Endodermal cell (in vitro differentiated cells): ENCODE measurements at regions not wholly inside any gene's neighbourhood (a gene's known extent, or its start where the extent isn't known, plus 50 kb on each side); places are given as distances from the start of the nearest gene placed in this dataset.

ENCODE experiments used
- DNase-seq: peaks from one replicate; pipeline ENCODE4 v3.0.0-alpha.2; 2017
- H3K27ac ChIP-seq: 2 replicates; pipeline ENCODE4 v1.5.1; 2013; ENCODE audit warnings: mild to moderate bottlenecking, low read depth, low read length, moderate library complexity
- H3K27me3 ChIP-seq: 2 replicates; pipeline ENCODE4 v1.6.1; 2013; ENCODE audit warnings: mild to moderate bottlenecking, low read length, moderate library complexity; ENCODE audit not compliant: insufficient read depth, control insufficient read depth, poor library complexity, severe bottlenecking
- H3K36me3 ChIP-seq: 2 replicates; pipeline ENCODE4 v1.7.0; 2013; ENCODE audit warnings: mild to moderate bottlenecking, low read length, moderate library complexity; ENCODE audit not compliant: control insufficient read depth, insufficient read depth
- H3K4me1 ChIP-seq: one replicate; pipeline ENCODE4 v1.7.0; 2013; ENCODE audit warnings: low read length; ENCODE audit not compliant: control insufficient read depth, insufficient read depth
- H3K4me3 ChIP-seq: 2 replicates; pipeline ENCODE4 v1.5.1; 2013; ENCODE audit warnings: mild to moderate bottlenecking, low read length, moderate library complexity
- H3K9ac ChIP-seq: 2 replicates; pipeline ENCODE4 v1.6.1; 2013; ENCODE audit warnings: mild to moderate bottlenecking, low read length, moderate library complexity; ENCODE audit not compliant: poor library complexity, severe bottlenecking; ENCODE audit errors: extremely low read depth
- H3K9me3 ChIP-seq: 2 replicates; pipeline ENCODE4 v1.6.1; 2013; ENCODE audit warnings: mild to moderate bottlenecking, low read length, moderate library complexity; ENCODE audit not compliant: control insufficient read depth
- H3K27ac Mint-ChIP-seq: 2 replicates; pipeline ENCODE4 v1.8.0; 2020; ENCODE audit warnings: mixed read lengths
- H3K27me3 Mint-ChIP-seq: 2 replicates; pipeline ENCODE4 v1.8.0; 2021; ENCODE audit warnings: mild to moderate bottlenecking, mixed read lengths; ENCODE audit not compliant: insufficient read depth
- H3K36me3 Mint-ChIP-seq: 2 replicates; pipeline ENCODE4 v1.8.0; 2020; ENCODE audit warnings: low read depth, mixed read lengths
- H3K4me1 Mint-ChIP-seq: 2 replicates; pipeline ENCODE4 v1.8.0; 2020; ENCODE audit warnings: mixed read lengths
- H3K4me3 Mint-ChIP-seq: 2 replicates; pipeline ENCODE4 v1.8.0; 2020; ENCODE audit warnings: mild to moderate bottlenecking, moderate library complexity, mixed read lengths
- H3K9me3 Mint-ChIP-seq: 2 replicates; pipeline ENCODE4 v1.8.0; 2020; ENCODE audit warnings: mild to moderate bottlenecking, mixed read lengths
- CTCF ChIP-seq: fragments of 200-600 bp; sonication (generic); conservative IDR thresholded peaks from 2 replicates; pipeline ENCODE4 v1.5.0; 2021; ENCODE audit warnings: antibody characterized with exemption, mild to moderate bottlenecking
- WGBS, 2 experiments: methylation state at CpG; one replicate each; pipeline versions ENCODE4 v1.1.5 to v1.1.7; 2013; ENCODE audit warnings: missing lambda C conversion rate in 2 of 2, mixed read lengths in 1 of 2; ENCODE audit not compliant: insufficient coverage in 1 of 2, insufficient read length in 1 of 2; 5-methylcytosine and 5-hydroxymethylcytosine counted together

- H3K4me1 Mint-ChIP-seq, result peaks cover 14% of the 10 kb centered on the region
- no peak overlapping the region for H3K4me3 Mint-ChIP-seq
- H3K9me3 Mint-ChIP-seq, result no peaks in the 10 kb centered on the region
- Histone ChIP-seq H3K27me3 (no peaks in the 10 kb centered on the region), H3K36me3 (no peaks in the 10 kb centered on the region), H3K4me1 (no peaks in the 10 kb centered on the region), H3K9me3 (no peaks in the 10 kb centered on the region), H3K27ac (no peak overlapping the region), H3K4me3 (no peak overlapping the region), H3K9ac (no peak overlapping the region)
- 58 to 86% methylated on average over 3 of the region's 3 CpGs for whole genome bisulfite sequencing, 2 experiments
- TF ChIP-seq CTCF, result no peak
- DNase-seq, result no peak
- H3K36me3 Mint-ChIP-seq, result no peaks in the 10 kb centered on the region
- H3K27me3 Mint-ChIP-seq, result no peaks in the 10 kb centered on the region
- H3K27ac Mint-ChIP-seq, result no peak overlapping the region
Measured at GRCh38 chr4:130603043-130603442, 1507.1 kb downstream of the C4orf33 start.

GRCh38 chr4:130608121-130608520, 1512.2 kb downstream of the C4orf33 start:
- Histone ChIP-seq H3K36me3 (no peaks in the 10 kb centered on the region), H3K4me3 (no peak overlapping the region), H3K27me3 (no peaks in the 10 kb centered on the region), H3K4me1 (no peaks in the 10 kb centered on the region), H3K27ac (no peak overlapping the region), H3K9me3 (no peaks in the 10 kb centered on the region), H3K9ac (no peak overlapping the region)
- no peak for TF ChIP-seq CTCF
- no peaks in the 10 kb centered on the region for H3K9me3 Mint-ChIP-seq
- no peaks in the 10 kb centered on the region for H3K27me3 Mint-ChIP-seq
- no peak for DNase-seq
- H3K27ac Mint-ChIP-seq, result no peak overlapping the region
- 98% methylated on average over 3 of the region's 3 CpGs; no CpG with 5 or more reads in 1 of the 2 experiments for WGBS, 2 experiments
- no peaks in the 10 kb centered on the region for H3K36me3 Mint-ChIP-seq
- no peak overlapping the region for H3K4me3 Mint-ChIP-seq
- H3K4me1 Mint-ChIP-seq, result peaks cover 17% of the 10 kb centered on the region

GRCh38 chr4:130628531-130628930, 1532.6 kb downstream of the C4orf33 start:
- H3K9ac ChIP-seq, result no peak overlapping the region
- peaks cover 4% of the 10 kb centered on the region for H3K9me3 ChIP-seq
- WGBS, 2 experiments, result 80 to 100% methylated on average over 1 to 2 of the region's 2 CpGs
- Mint-ChIP-seq H3K9me3 (peaks cover 8% of the 10 kb centered on the region), H3K36me3 (no peaks in the 10 kb centered on the region), H3K27ac (no peak overlapping the region), H3K4me3 (no peak overlapping the region), H3K27me3 (no peaks in the 10 kb centered on the region), H3K4me1 (no peaks in the 10 kb centered on the region)
- no peak for DNase-seq
- H3K27ac ChIP-seq, result no peak overlapping the region
- no peaks in the 10 kb centered on the region for H3K27me3 ChIP-seq
- TF ChIP-seq CTCF, result no peak
- no peaks in the 10 kb centered on the region for H3K36me3 ChIP-seq
- no peaks in the 10 kb centered on the region for H3K4me1 ChIP-seq
- no peak overlapping the region for H3K4me3 ChIP-seq
